CD4-positive, alpha-beta T cell treated with Interleukin-4 for 1 hour (primary cell): ENCODE measurements at regions not wholly inside any gene's neighbourhood (a gene's known extent, or its start where the extent isn't known, plus 50 kb on each side); places are given as distances from the start of the nearest gene placed in this dataset.

ENCODE experiments used
- DNase-seq, 2 donors: peaks; one replicate each; pipeline ENCODE4 v3.0.0-alpha.2; 2020 to 2022

DNA sequence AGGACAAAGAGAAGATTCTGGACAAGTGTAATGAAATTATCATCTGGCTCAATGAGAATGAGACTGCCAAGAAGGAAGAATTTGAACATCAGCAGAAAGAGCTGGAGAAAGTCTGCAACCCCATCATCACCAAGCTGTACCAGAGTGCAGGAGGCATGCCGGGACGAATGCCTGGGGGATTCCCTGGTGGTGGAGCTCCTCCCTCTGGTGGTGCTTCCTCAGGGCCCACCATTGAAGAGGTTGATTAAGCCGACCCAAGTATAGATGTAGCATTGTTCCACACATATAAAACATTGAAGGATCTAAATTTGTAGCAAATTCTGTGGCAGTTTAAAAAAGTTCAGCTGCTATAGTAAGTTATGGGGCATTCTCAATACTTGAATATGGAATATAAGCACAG is 174.3 kb upstream of the CCND2 start:
- no peak for DNase-seq

DNA sequence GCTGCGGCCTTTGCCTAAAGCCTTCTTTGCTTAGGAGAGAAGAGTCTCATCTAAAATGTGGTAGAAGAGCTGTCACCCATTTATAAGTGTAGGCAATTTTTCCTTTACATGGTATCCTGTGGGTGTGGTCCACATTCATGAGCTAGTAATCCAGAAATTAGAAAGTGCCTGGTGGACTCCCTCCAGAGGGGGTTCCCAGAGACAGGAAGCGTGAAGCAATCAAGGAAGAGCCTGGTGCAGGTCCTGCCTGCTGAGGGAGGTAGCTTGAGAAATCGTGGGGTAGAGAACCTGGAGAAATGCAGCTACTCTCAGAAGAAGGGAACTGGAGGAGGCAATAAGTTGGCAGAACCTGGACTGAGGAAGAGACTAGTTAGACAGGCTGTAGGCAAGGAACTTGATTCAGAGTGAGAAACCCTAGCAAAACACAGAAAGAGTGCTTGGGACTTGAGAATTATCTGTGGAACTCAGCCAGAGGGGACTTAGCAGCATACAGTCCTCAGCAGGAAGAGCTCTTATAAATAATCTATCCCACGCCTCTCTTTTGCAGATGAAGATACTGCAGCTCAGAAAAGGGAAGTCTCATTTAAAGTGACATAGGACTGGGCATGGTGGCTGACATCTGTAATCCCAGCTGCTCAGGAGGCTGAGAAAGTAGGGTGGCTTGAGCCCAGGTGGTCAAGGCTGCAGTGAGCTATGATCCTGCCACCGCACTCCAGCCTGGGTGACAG is 182.4 kb upstream of the CCND2 start:
- DNase-seq: no peak

DNA sequence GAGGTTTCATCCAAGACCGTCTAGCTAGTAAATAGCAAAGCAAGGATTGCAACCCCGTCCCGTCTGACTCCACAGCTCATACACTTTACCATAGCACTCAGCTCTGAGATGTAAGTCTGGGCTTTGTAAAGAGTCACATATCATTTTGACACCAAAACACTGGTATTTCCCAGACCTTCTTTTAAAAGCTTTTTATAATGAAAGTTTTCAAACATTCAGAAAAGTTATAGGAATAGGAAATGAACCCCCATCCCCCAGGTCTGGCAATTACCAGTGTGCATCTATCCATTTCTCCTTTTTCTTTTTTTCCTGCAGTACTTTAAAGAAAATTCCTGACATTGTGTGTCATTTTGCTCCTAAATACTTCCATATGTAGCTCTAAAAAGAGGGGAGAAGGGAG is 183.6 kb upstream of the CCND2 start:
- DNase-seq: no peak

DNA sequence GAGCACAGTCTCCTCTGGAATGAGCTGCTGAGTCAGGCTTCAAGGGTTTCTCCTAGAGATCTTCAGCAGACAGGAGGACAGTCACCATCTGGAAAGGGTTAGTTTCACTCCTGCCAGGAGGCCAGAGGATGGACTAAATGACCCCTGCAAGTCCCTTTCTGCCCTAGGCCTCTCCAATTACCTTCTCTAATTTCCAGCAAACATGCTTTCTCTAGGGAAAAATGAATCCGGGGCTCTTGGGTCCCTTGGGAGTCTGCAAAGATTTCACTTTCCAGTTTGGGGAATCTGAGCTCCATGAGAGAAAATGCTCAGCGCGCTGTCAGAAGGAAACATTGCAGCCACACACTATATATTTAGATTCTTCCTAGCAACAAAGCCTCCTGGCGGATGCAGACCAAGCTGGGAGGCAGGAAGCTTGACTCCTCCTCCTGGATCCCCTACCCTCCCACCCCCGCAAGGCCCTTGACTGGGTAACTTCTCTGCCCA is 184.4 kb upstream of the CCND2 start:
- no peak for DNase-seq

DNA sequence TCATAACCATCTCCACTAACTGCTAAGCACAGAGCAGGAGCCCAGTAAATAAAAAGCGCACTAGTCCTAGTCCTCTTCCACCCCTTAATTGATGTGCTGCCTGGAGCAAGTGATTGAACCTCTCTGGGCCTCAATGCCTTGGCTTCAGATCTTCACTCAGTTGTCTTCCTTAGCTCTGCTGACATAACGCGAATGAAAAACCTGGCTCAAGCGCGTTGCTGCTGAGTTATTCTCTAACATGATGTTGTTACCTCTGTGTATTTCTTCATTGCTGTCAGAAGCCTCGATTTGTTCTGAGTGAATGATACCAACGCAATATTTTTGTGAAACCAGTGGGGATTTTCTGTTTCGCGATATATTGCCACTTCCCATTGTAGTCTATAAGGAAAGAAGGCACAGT is 185.1 kb upstream of the CCND2 start:
- no peak for DNase-seq

DNA sequence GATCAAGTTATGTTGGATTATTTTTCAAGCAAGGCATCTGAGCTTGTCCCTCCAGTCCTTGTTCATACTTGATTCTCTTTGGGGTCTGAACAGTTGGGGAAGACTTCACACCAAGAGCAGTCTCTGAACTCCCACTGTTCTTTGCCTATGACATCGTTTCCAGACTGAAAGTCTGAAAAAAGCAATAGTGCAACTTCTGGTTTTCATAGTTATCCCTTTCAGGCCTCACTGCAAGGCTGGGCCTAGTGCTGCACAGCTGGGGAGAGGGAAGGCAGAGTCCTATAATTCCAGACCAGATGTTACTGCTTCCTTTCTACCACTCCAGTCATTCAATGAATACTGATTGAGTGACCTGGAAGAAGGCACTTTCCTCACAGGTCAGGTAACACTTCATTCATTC is 187.1 kb upstream of the CCND2 start:
- no peak for DNase-seq

DNA sequence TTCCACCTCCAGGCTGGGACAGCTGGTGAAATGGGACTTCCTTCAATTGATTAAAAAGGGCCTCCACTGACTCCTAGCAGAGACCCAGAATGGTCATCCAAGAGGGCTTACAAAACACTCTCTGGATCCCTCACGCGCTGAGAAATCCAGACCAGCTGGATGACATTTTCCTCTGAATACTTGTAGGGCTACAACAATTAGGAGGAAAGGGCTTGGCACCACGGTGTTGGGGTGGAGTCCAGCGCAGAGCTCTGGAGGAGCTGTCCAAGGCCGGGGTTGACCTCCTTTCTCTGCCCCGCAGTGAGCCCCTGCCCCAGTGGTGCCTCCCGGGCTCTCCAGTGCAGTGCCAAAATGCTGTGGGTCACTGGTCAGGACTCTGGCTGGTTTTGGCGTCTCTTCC is 189.0 kb upstream of the CCND2 start:
- no peak for DNase-seq

DNA sequence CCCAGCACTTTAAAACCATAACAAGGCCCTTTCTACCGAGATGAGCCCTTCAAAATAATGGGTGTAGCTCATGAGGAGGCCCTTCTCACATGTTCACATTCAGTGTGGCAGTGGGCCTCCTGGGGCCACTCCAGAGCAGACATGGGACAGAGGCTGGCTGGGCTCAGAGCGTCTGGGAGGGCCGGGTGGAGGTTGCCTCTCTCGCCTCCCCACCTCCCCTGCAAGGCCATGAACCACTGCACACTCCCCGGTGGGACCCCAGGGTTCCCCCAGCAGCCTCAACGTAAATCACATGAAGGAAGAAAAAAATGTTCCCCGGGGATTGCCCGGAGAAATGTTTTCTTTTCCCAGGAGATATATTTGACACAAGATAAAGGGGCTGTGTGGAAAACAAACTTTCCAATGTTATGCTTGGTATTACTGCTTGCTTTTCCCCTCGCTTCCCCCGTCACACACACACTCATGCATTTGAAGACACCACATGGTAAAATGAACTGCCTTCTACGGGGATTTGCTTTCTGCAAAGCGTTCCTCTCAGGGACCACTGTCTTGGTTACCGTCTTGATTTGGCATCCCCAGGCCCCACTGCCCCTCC is 190.7 kb upstream of the CCND2 start:
- DNase-seq: no peak

DNA sequence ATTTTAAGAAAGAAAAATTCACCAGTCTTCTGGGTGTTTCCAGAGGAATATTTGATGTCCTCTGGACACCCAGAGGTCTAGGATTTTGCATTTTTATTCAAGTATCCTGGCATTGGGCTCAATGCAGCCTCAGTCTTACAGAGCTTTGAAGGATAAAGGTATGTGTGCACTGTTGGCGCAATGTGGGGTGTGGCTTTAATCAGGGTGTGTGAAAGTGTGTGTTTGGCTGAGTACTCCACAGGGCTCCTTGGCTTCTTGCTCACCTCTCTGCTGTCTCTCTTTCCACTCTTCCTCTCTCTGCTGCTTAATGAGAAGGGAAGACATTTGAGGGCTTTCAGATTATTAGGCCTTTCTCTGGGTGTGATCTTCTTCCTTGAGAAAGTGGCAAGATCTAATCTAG is 193.3 kb upstream of the CCND2 start:
- DNase-seq: no peak

DNA sequence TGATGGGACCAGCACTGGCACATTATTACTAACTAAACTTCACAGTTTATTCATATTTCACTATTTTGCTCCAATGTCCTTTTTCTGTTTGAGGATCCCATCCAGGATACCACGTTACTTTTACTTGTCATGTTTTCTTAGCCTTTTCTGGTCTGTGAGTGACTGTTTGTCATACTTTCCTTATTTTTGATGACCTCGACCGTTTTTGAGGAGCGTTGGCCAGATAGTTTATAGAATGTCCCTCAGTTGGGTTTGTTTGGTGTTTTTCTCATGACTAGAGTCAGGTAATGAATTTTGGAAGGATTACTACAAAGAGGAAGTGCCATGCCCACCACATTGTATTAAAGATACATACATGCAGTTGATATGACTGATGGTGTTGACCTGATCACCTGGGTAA is 199.4 kb upstream of the CCND2 start:
- DNase-seq: no peak

DNA sequence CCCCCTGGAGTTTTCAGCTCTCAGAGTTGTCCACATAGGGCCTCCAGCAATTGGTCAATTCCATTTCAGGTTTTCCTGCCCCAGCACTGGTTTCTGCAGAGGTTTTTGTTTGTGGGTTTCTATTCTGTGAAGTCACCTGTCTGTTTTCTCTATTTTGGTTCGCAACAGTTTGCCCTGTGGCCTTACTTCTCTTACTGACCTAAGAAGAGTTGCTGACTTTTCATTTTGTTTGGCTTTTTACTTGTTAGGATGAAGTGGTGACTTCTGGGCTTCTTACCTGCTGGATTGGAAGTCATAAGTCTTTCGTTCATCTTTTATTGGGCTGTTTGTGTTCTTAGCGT is 196.4 kb upstream of the PARP11 start:
- no peak for DNase-seq

DNA sequence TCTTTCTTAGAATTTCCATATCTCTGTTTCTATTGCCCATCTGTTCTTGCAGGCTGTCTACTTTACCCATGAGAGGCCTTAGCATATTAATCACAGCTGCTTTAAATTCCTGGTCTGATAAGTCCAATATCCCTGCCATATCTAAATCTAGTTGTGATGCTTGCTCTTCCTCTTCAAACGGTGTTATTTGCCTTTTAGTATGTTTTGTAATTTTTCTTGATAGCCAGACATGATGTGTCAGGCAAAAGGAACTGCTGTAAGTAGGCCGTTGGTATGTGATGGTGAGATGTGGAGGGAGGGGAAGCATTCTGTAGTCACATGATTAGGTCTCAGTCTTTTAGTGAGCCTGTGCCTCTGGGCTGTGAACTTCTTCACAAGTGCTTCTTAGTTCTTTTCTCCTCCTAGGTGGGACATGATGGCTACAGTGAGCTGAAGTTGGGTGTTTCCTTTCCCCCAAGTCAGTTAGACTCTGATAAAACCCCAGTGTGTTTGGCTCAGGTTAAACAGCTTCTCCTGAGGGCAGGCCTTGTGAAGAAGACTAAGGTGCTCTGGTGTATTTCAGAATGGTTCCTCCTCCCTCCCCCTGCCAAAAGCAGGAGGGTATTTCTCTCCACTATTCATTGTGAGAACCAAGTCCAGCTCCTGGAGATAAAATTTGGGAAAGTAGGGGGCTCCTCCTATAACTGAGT is 195.9 kb upstream of the PARP11 start:
- DNase-seq: no peak

DNA sequence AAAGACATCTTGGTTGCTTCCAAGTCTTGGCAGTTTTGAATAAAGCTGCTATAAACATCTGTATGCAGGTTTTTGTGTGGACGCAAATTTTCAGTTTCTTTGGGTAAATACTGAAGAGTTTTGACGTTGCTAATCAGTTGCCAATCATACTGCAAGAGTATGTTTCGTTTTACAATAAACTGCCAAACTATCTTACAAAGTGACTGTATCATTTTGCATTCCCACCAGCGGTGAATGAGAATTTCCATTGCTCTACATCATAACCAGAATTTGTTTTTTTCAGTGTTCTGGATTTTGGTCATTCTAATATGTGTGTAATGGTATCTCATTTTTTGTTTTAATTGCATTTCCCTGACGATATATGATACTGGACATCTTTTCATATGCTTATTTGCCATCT is 190.8 kb upstream of the PARP11 start:
- DNase-seq: no peak

DNA sequence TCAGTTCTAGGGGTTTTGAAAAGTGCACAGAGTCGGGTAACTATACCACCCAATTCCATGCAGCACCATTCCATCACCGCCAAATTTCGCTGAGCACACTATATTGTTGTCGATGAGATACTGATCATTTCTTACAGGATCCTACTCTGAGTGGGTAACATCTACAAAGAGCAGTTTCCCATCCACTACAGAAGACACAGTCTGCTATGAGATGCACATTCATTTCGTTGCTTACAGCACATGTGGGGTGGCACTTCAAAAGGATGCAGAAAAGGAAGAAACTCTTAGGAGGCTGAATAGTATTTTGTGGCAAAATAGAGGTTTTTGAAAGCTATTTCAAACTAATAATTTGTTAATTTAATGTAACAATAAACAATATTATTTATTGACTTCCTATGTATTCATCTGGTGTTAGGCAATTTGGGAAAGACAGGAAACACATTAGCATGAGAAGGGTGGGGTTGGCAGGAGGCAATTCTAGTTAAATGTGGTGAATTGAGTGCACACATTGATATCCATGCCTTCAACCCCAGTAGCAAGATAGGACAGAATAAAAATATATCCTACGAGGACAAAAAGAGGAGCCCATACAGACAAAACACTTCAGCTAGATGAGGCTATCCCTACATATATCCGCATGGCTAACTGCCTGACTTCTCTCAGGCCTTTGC is 186.8 kb upstream of the PARP11 start:
- no peak for DNase-seq

DNA sequence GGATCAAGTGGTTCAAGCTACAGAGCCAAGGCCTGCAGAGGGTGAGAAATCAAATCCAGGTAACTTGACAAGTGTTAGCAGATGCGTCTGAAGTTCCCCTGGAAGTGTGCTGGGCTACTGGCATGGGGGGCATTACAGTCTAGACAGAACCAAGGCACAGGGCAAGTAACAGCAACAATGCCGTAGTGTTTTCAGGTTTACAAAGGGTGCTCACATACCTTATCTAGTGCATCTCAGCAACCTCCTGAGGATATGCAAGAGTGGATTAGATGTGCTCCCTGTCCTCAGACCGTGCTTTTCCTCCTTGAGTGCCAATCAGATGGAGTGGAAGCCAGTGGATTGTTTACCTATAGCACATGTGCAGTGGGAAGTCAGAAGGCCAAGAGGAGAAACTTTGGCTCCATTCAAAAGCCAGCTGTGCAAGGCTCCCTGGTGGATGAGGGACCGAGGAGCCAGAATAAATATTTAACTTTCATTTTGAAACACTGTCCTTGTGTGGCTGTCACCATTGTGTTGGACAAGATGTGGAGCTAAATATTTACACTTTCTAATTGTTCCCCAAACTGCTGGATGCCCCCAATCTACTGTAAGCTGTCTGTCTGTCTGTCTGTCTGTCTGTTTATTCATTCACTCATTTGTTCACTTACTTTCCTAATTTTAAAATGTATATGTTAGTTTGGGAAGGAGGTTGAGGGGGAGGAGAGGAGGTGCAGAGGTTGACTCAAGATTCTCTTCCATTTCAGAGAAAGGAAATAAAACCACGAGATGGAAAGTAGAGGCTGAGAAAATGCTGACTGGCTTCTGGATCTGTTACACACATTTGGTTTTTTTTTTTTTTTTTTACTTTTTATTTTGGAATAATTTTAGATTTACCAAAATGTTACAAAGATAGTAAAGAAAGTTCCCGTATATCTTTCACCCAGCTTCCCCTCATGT is 184.0 kb upstream of the PARP11 start:
- no peak for DNase-seq

DNA sequence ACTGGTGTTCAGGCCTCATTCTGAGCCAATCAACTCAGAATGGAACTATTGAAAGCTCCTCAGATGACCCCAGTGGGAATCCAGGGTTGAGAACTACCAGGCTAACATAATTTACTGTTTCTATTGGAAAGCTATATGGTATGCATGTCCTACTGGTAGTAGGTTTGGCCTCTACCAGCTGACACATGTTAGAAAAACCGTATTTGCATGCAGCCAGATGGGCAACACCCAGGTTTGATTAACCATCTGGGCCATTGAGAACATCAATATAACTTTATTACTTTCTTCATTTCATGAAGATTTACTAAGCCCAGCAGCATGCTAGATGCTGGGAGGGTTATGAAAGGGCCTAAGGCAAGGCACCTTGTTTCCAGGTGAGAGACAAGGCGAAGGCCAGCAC is 181.4 kb upstream of the PARP11 start:
- DNase-seq: no peak

DNA sequence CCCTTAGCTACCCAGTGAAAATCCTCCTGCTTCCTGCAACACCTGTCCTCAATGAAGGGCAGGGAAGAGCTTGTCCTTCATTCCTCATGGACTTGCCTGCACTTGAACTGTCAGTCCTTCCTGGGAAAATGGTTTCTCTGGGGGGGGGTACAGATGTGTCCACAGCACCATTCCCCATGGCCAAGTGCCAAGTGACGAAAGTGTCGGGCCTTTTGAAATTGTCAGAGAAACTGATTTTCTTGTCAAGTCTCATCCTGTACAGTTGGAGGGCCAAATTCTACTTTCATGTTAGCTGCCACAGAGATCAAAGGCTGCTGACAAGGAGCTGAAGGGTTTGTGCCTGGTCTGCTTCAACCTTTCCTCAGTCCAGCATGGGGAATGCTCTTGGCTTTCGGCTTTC is 179.5 kb upstream of the PARP11 start:
- DNase-seq: no peak

DNA sequence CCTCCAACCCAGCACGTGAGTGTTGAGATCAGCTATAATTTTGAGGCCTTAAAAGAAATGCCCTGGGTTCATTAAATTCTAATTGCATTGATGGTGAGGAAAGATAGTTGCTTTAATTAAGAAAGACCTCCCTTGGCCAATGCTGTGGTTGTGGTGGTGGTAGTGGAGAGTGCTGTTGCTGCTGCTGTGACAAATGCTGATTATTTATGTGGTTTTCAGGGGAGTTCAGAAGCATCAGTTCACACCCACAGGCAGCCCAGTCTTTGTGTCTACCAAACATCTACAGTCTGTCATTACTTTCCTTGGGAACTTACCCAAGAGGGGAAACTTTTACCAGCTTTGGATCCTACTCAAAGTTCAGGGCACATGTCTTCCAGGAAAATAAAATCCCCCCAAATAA is 178.4 kb upstream of the PARP11 start:
- DNase-seq: no peak

DNA sequence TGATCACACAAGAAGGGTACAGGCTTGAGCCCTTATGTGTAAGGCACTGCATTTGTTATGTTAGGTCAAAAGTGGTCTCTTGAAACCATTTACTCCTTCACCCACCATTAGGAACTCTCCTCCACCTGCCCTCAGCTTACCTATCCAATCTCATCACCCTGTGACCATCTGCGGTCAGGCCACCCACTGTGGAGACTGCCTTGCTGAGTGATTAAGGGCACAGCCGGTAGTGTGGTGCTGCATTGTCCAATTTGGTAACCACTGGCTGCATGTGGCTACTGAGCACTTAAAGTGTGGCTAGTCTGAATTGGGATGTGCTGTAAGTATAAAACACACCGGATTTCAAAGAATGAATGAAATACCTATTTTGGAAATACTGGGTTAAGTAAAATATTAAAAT is 177.1 kb upstream of the PARP11 start:
- no peak for DNase-seq

DNA sequence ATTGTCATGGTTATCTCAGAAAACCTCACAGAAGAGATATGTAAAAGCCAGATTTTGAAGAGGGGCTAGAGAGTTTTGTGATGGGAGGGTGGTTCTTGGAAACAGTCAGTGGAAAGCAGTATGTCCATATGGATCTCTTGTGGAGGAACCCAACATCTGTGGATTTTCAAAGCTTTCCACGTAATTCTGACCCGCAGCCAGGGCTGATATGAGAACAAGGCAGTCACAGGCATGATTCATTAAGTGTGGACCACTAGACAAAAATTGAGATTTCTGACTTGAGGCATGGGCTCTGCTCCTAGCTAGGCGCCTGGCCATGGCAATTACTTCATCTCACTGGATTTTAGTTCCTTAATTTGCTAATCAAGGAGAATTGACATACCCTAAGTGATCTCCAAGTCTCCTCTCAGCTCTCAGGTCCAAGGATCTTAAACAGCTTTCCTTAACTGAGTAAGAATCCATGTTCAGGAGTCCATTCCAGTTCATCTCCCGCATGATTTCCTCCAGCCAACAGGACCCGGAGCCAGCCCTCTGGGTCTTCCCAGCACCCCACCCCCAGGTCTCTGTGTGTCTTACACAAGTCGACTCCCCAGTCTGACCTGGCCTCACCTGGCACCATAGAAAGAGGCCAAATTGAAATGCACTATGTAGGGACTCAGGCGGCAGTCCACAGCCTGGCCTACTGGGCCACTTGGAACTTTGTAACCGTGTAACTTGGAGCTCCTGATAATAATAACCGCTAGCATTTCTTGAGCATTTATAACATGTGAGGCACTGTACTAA is 176.3 kb upstream of the PARP11 start:
- DNase-seq: no peak

DNA sequence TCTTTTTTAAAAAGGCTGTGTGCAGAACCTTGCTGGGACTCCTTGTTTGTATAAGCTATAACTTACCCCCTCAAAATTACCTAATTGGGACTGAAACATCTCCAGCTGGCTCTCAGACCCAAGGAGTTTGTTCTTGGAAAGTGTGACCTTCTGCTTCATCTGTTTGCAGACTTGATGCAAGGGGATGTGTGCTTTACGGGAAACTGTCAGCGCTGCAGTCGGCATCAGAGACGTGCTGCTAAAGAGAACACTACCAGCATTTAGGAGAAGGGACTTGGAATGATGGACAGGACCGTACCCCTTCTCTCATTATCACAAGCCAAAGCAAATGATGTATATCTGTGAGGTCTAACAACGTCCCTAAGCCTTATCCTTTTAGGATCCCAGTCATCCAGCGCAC is 174.2 kb upstream of the PARP11 start:
- no peak for DNase-seq

DNA sequence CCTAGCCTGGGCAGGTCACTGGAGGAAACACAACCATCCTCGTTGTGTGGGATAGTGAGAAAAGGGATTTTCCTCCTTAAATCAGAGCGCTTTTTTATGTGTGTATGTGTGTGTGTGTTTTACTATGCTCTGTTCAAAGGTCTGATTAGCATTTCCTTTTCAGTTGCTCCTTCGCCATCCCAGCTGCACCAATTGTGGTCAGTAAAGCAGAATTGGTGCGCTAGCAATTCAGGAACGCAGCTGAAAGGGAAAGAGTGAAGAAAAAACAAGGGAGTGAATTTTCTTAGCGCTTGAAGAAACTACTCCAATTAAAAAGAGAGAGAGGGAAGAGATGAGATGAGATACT is 173.3 kb upstream of the PARP11 start:
- DNase-seq: no peak
